ENCODE measurements at regions not wholly inside any gene's neighbourhood (a gene's known extent, or its start where the extent isn't known, plus 50 kb on each side); places are given as distances from the start of the nearest gene placed in this dataset.

DNA sequence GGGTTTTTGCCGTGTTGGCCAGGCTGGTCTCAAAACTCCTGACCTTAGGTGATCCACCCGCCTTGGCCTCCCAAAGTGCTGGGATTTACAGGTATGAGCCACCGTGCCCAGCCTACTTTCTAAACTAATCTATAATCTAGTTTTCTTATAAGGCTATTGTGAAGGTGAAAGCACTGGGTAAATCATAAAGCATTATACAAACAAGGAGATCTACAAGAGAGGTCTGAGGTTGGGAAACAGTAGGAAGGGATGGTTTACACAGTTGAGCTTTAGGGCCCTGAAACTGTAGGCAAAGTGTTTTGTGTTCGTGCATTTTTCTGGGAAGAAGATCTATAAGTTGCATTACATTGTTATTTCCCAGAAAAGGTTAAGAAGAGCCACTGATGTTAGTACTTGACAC is 84.9 kb upstream of the MED13 start:
- TF ChIP-seq TBL1XR1 (IDR thresholded peaks at IDR 0.05; ENCODE audit: borderline replicate concordance, low read length, partially characterized antibody) (no peak), CTCF (CRISPR knock-in tag; IDR thresholded peaks at IDR 0.05) (no peak), CREB1 (IDR thresholded peaks at IDR 0.05) (no peak), CREB1 (CRISPR knock-in tag; IDR thresholded peaks at IDR 0.05) (no peak), GABPA (IDR thresholded peaks at IDR 0.05; ENCODE audit: low read depth, low read length) (no peak), GABPA (CRISPR knock-in tag; IDR thresholded peaks at IDR 0.05; ENCODE audit: low read depth) (no peak), ZNF747 (CRISPR knock-in tag; IDR thresholded peaks at IDR 0.05; ENCODE audit: borderline replicate concordance) (no peak), ZMYM4 (CRISPR knock-in tag; IDR thresholded peaks at IDR 0.05) (no peak)

Measured in HepG2 (cell line).